HepG2 (cell line): ENCODE measurements at regions not wholly inside any gene's neighbourhood (a gene's known extent, or its start where the extent isn't known, plus 50 kb on each side); places are given as distances from the start of the nearest gene placed in this dataset.

Source experiments
- ATAC-seq: fragments of 200-7000 bp; cut with Tn5 transposase; 3 replicates; pipeline ENCODE4 v1.9.1; 2020; ENCODE audit warnings: mild to moderate bottlenecking, moderate library complexity
- BruUV-seq: library from RNA; stranded (reverse); fragments of 400-500 nt; replicated peaks from 2 replicates; lab custom pipeline; 2021; lab: Mats Ljungman, UMichigan
- CTCF ChIA-PET: fragments of 300-600 bp; formaldehyde crosslinking; extraction: SDS; loops from one replicate; lab custom pipeline; 2021; ENCODE audit warnings: low total read pairs, inconsistent platforms, low intra/inter-chr PET ratio; lab: Yijun Ruan, JAX
- POLR2A ChIA-PET: fragments of 350-600 bp; sonication (Branson Sonifier 250); formaldehyde crosslinking; loops from one replicate; lab custom pipeline; 2020; ENCODE audit warnings: antibody characterized with exemption, inconsistent platforms; lab: Yijun Ruan, JAX
- DNase-seq: peaks from one replicate; pipeline ENCODE4 v3.0.0-alpha.2; 2015; ENCODE audit warnings: low spot score
- FAIRE-seq: peaks from 3 replicates; lab custom pipeline; 2011; peaks lifted over from hg19 to GRCh38; lab: Jason Lieb, UNC
- H2AFZ ChIP-seq: one replicate; pipeline ENCODE4 v1.6.1; 2011; ENCODE audit warnings: low read length, inconsistent platforms
- H3K27ac ChIP-seq: fragments of 300-600 bp; 3 replicates; pipeline ENCODE4 v1.8.0; 2011; ENCODE audit warnings: mixed run types, mild to moderate bottlenecking, mixed read lengths, low read length, inconsistent platforms; ENCODE audit not compliant: insufficient read depth; ENCODE audit errors: extremely low read length
- H3K27me3 ChIP-seq, 2 experiments: fragments of 200-600 bp in 1 of 2; 2 replicates in 1 of 2; 3 replicates in 1 of 2; pipeline versions ENCODE4 v1.6.0 to v1.8.0; 2011; ENCODE audit warnings: low read length in 2 of 2, mild to moderate bottlenecking in 2 of 2, moderate library complexity in 2 of 2, inconsistent platforms in 1 of 2; ENCODE audit not compliant: insufficient read depth in 2 of 2, control insufficient read depth in 1 of 2
- H3K36me3 ChIP-seq, 2 experiments: fragments of 200-600 bp in 1 of 2; replicated peaks in 1 of 2; 2 replicates in 1 of 2; 3 replicates in 1 of 2; pipeline versions ENCODE4 v1.5.1 to v1.8.0; 2011; ENCODE audit warnings: low read length in 2 of 2, inconsistent platforms in 1 of 2; ENCODE audit not compliant: insufficient read depth in 2 of 2, control insufficient read depth in 1 of 2
- H3K4me1 ChIP-seq: 2 replicates; pipeline ENCODE4 v1.5.1; 2012; ENCODE audit warnings: low read length, inconsistent platforms; ENCODE audit not compliant: insufficient read depth
- H3K4me2 ChIP-seq: 2 replicates; pipeline ENCODE4 v1.6.0; 2011; ENCODE audit warnings: low read depth, low read length, inconsistent platforms
- H3K4me3 ChIP-seq, 3 experiments: fragments of 200-600 bp in 1 of 3; sonication (generic), shearing (Covaris generic) in 1 of 3; replicated peaks in 1 of 3; 2 replicates each; pipeline ENCODE4 v1.5.1; 2011 to 2016; ENCODE audit warnings: low read length in 3 of 3, inconsistent platforms in 2 of 3, low read depth in 2 of 3, mild to moderate bottlenecking in 2 of 3, control low read depth in 1 of 3, mixed read lengths in 1 of 3; ENCODE audit not compliant: insufficient read depth in 1 of 3
- H3K79me2 ChIP-seq: one replicate; pipeline ENCODE4 v1.6.1; 2011; ENCODE audit warnings: low read length, inconsistent platforms; ENCODE audit not compliant: insufficient read depth
- H3K9ac ChIP-seq: 2 replicates; pipeline ENCODE4 v1.6.0; 2011; ENCODE audit warnings: mild to moderate bottlenecking, low read depth, low read length, inconsistent platforms; ENCODE audit not compliant: insufficient read depth
- H3K9me3 ChIP-seq: 2 replicates; pipeline ENCODE4 v1.5.1; 2012; ENCODE audit warnings: mild to moderate bottlenecking, low read length
- H4K20me1 ChIP-seq: 2 replicates; pipeline ENCODE4 v1.6.0; 2011; ENCODE audit warnings: inconsistent platforms, mild to moderate bottlenecking, low read length, moderate library complexity; ENCODE audit not compliant: insufficient read depth
- CREBL2 ChIP-seq: sonication (generic); formaldehyde crosslinking; IDR thresholded peaks from 2 replicates; pipeline ENCODE4 v1.8.1; 2023; ENCODE audit warnings: missing genetic modification reagents, mild to moderate bottlenecking, borderline replicate concordance
- CSRNP2 ChIP-seq: sonication (generic); formaldehyde crosslinking; conservative IDR thresholded peaks from 2 replicates; pipeline ENCODE4 v1.8.0; 2022; ENCODE audit warnings: low read depth, missing genetic modification reagents
- DNMT3B ChIP-seq: conservative IDR thresholded peaks from 2 replicates; pipeline ENCODE4 v1.6.1; 2016; ENCODE audit warnings: missing biosample characterization, control low read depth
- MTA3 ChIP-seq: sonication (generic); formaldehyde crosslinking; IDR thresholded peaks from 2 replicates; pipeline ENCODE4 v1.4.0; 2020; ENCODE audit warnings: missing genetic modification reagents
- SP140L ChIP-seq: sonication (generic); formaldehyde crosslinking; IDR thresholded peaks from 2 replicates; pipeline ENCODE4 v1.4.0; 2020; ENCODE audit warnings: missing genetic modification reagents, borderline replicate concordance
- SP5 ChIP-seq: IDR thresholded peaks from 2 replicates; pipeline ENCODE4 v1.6.1; 2016; ENCODE audit warnings: low read depth, borderline replicate concordance
- SYNCRIP ChIP-seq: fragments of 200-400 bp; formaldehyde crosslinking; IDR thresholded peaks from 2 replicates; pipeline ENCODE4 v1.6.1; 2018; ENCODE audit warnings: mild to moderate bottlenecking, low read depth, low read length; ENCODE audit not compliant: insufficient read depth
- YY1 ChIP-seq: IDR thresholded peaks from 2 replicates; pipeline ENCODE4 v1.6.1; 2011; ENCODE audit warnings: low read length, low read depth, moderate library complexity, mild to moderate bottlenecking; ENCODE audit not compliant: insufficient read depth, insufficient replicate concordance
- ZBTB1 ChIP-seq: sonication (generic); formaldehyde crosslinking; IDR thresholded peaks from 2 replicates; pipeline ENCODE4 v1.4.0; 2020; ENCODE audit warnings: missing genetic modification reagents, borderline replicate concordance
- ZEB1 ChIP-seq: IDR thresholded peaks from 2 replicates; pipeline ENCODE4 v1.6.1; 2012; ENCODE audit warnings: mild to moderate bottlenecking, low read depth, inconsistent platforms; ENCODE audit not compliant: insufficient replicate concordance
- ZMYM4 ChIP-seq: sonication (generic); formaldehyde crosslinking; IDR thresholded peaks from 2 replicates; pipeline ENCODE4 v1.8.1; 2023; ENCODE audit warnings: mild to moderate bottlenecking, missing genetic modification reagents
- ZNF280D ChIP-seq: sonication (generic); formaldehyde crosslinking; IDR thresholded peaks from 2 replicates; pipeline ENCODE4 v1.5.1; 2020; ENCODE audit warnings: mild to moderate bottlenecking, missing genetic modification reagents
- ZNF589 ChIP-seq: sonication (generic); formaldehyde crosslinking; conservative IDR thresholded peaks from 2 replicates; pipeline ENCODE4 v1.8.0; 2022; ENCODE audit warnings: mild to moderate bottlenecking, moderate library complexity, missing genetic modification reagents
- ZNF720 ChIP-seq: sonication (generic); formaldehyde crosslinking; IDR thresholded peaks from 2 replicates; pipeline ENCODE4 v1.4.0; 2020; ENCODE audit warnings: missing genetic modification reagents
- ZNF891 ChIP-seq: sonication (generic); formaldehyde crosslinking; IDR thresholded peaks from 2 replicates; pipeline ENCODE4 v1.5.0; 2020; ENCODE audit warnings: mild to moderate bottlenecking, missing genetic modification reagents
- WGBS: methylation state at CpG from one replicate; pipeline ENCODE4 v1.1.6; 2017; ENCODE audit warnings: low lambda C conversion rate; 5-methylcytosine and 5-hydroxymethylcytosine counted together
- in situ Hi-C: cut with HindIII; loops from 2 replicates; pipeline ENCODE4 v1.10.0; 2017; ENCODE audit warnings: low pct_unique_long_range_greater_than_20kb; ENCODE audit not compliant: extremely low pct_ligation_motif_present
- intact Hi-C: fragments of 100-400 bp; cut with micrococcal nuclease; formaldehyde crosslinking; loops from one replicate; pipeline ENCODE4 v1.10.0; 2022; ENCODE audit not compliant: unreplicated experiment

- Histone ChIP-seq H3K9ac (no peak overlapping the region), H2AFZ (no peak overlapping the region), H3K4me1 (peaks cover 28% of the 10 kb centered on the region), H3K9me3 (peaks cover 6% of the 10 kb centered on the region), H3K79me2 (no peaks in the 10 kb centered on the region), H3K27ac (no peak overlapping the region), H3K4me2 (no peak overlapping the region), H3K27me3 (peaks cover 11 to 36% of the 10 kb centered on the region in 2 experiments; a peak in 4 of 5 replicates), H4K20me1 (no peaks in the 10 kb centered on the region), H3K4me3 (no peak overlapping the region), H3K36me3 (no peaks in the 10 kb centered on the region)
- 0% methylated on average over 1 of the region's 10 CpGs for WGBS
- no peak for FAIRE-seq
- no TSS peak for BruUV-seq
- POLR2A ChIA-PET, result no interaction called here
- intact Hi-C loops (no loop called here), in situ Hi-C loops (no loop called here)
- DNase-seq, result no peak
- TF ChIP-seq DNMT3B, result no peak
- no peak for TF ChIP-seq ZNF589 (CRISPR knock-in tag)
- TF ChIP-seq ZNF720 (CRISPR knock-in tag), result no peak
- no peak for TF ChIP-seq CREBL2 (CRISPR knock-in tag)
- no peak for TF ChIP-seq ZBTB1 (CRISPR knock-in tag)
- TF ChIP-seq SYNCRIP, result no peak
- TF ChIP-seq SP5 (CRISPR knock-in tag), result no peak
- TF ChIP-seq YY1, result no peak
- TF ChIP-seq CSRNP2 (CRISPR knock-in tag), result no peak
- TF ChIP-seq ZEB1, result no peak
- no peak for TF ChIP-seq ZNF891 (CRISPR knock-in tag)
- no peak for TF ChIP-seq ZMYM4 (CRISPR knock-in tag)
- TF ChIP-seq SP140L (CRISPR knock-in tag), result no peak
- TF ChIP-seq MTA3 (CRISPR knock-in tag), result no peak
- TF ChIP-seq ZNF280D (CRISPR knock-in tag), result no peak
- CTCF ChIA-PET, result no interaction called here
- ATAC-seq, result no peak
Observed at GRCh38 chr10:3396116-3396515, 223.5 kb upstream of the PITRM1 start.
